Transverse colon (tissue), 4 donors: ENCODE measurements at regions not wholly inside any gene's neighbourhood (a gene's known extent, or its start where the extent isn't known, plus 50 kb on each side); places are given as distances from the start of the nearest gene placed in this dataset.

Experiments
- DNase-seq: peaks from one replicate; pipeline ENCODE4 v3.0.0-alpha.2; 2019
- H3K27ac ChIP-seq, 4 donors: fragments of 200-600 bp; sonication (generic); 2 replicates each; pipeline ENCODE4 v1.5.1; 2016 to 2018; ENCODE audit warnings: inconsistent platforms in 4 of 4
- H3K27me3 ChIP-seq: fragments of 200-600 bp; sonication (generic); 2 replicates; pipeline ENCODE4 v1.5.1; 2017; ENCODE audit warnings: inconsistent platforms
- H3K36me3 ChIP-seq, 4 donors: fragments of 200-600 bp; sonication (generic); 2 replicates each; pipeline ENCODE4 v1.5.1; 2017 to 2019; ENCODE audit warnings: inconsistent platforms in 4 of 4
- H3K4me1 ChIP-seq, 4 donors: fragments of 200-600 bp; sonication (generic); 2 replicates each; pipeline ENCODE4 v1.5.1; 2017 to 2020; ENCODE audit warnings: inconsistent platforms in 4 of 4
- H3K4me3 ChIP-seq, 4 donors: fragments of 200-600 bp; sonication (generic); 1 replicate in 1 of 4; 2 replicates in 3 of 4; pipeline versions ENCODE4 v1.5.1 to v1.6.1; 2017 to 2019; ENCODE audit warnings: inconsistent platforms in 4 of 4
- H3K9me3 ChIP-seq, 2 donors: fragments of 200-600 bp; sonication (generic); 2 replicates each; pipeline ENCODE4 v1.5.1; 2017 to 2019; ENCODE audit warnings: inconsistent platforms in 2 of 2
- CTCF ChIP-seq, 5 experiments: fragments of 200-600 bp in 3 of 5; fragments of 450-650 bp in 2 of 5; sonication (generic) in 3 of 5; IDR thresholded peaks; 1 replicate in 2 of 5; 2 replicates in 3 of 5; pipeline ENCODE4 v1.5.1; 2016 to 2017; ENCODE audit warnings: antibody characterized with exemption in 5 of 5, inconsistent platforms in 3 of 5, mild to moderate bottlenecking in 2 of 5, moderate library complexity in 1 of 5
- EP300 ChIP-seq: sonication (generic); formaldehyde crosslinking; IDR thresholded peaks from one replicate; pipeline ENCODE4 v1.6.1; 2017; ENCODE audit warnings: antibody characterized with exemption, low read depth
- POLR2A ChIP-seq: fragments of 450-650 bp; IDR thresholded peaks from one replicate; pipeline ENCODE4 v1.6.1; 2016; ENCODE audit warnings: antibody characterized with exemption, mild to moderate bottlenecking, moderate library complexity
- POLR2AphosphoS5 ChIP-seq, 3 donors: sonication (generic); formaldehyde crosslinking; IDR thresholded peaks; one replicate each; pipeline ENCODE4 v1.6.1; 2016; ENCODE audit warnings: antibody characterized with exemption in 3 of 3
- whole genome bisulfite sequencing, 2 donors: methylation state at CpG; one replicate each; pipeline ENCODE4 v1.1.5; 2018; ENCODE audit warnings: low coverage in 1 of 2; 5-methylcytosine and 5-hydroxymethylcytosine counted together
- in situ Hi-C, 4 donors: fragments of 200-750 bp; cut with MboI; loops; one replicate each; pipeline versions ENCODE4 v1.15.0 to v1.15.1; 2017; ENCODE audit warnings: low sequenced_read_pairs in 3 of 4, low pct_ligation_motif_present in 1 of 4, low pct_unique_long_range_greater_than_20kb in 1 of 4
- intact Hi-C: fragments of 100-400 bp; cut with DNase I; formaldehyde crosslinking; loops from one replicate; pipeline ENCODE4 v1.15.1; 2023; ENCODE audit warnings: low total_unique reads

GRCh38 chr20:40913224-40914185 lies 115.1 kb upstream of the TOP1 start:
- TF ChIP-seq EP300 (no peak), POLR2AphosphoS5 (IDR thresholded peaks at IDR 0.05) (no peak), CTCF (IDR thresholded peaks at IDR 0.05) (no peak), POLR2A (no peak)
- WGBS, 2 donors, result 91 to 97% methylated on average over 6 to 34 of the region's 34 CpGs
- in situ Hi-C loops, result no loop called here
- no peak overlapping the region for H3K4me3 ChIP-seq
- no peaks in the 10 kb centered on the region for H3K27me3 ChIP-seq
- intact Hi-C loops, result no loop called here
- H3K4me1 ChIP-seq, result no peaks in the 10 kb centered on the region
- H3K36me3 ChIP-seq, result no peaks in the 10 kb centered on the region
- H3K9me3 ChIP-seq, result no peaks in the 10 kb centered on the region
- H3K27ac ChIP-seq, result no peak overlapping the region
- DNase-seq, result no peak

- no peaks in the 10 kb centered on the region for H3K9me3 ChIP-seq
- TF ChIP-seq POLR2AphosphoS5 (IDR thresholded peaks at IDR 0.05), result no peak
- no peak for TF ChIP-seq POLR2A
- no peak for TF ChIP-seq EP300
- no peak for TF ChIP-seq CTCF (IDR thresholded peaks at IDR 0.05)
- no peaks in the 10 kb centered on the region for H3K36me3 ChIP-seq
- no peak for DNase-seq
- no peaks in the 10 kb centered on the region for H3K27me3 ChIP-seq
- H3K4me1 ChIP-seq, result no peaks in the 10 kb centered on the region
- in situ Hi-C loops, result no loop called here
- intact Hi-C loops, result no loop called here
- H3K4me3 ChIP-seq, result no peak overlapping the region
- 86 to 87% methylated on average over 3 of the region's 3 CpGs for WGBS, 2 donors
- H3K27ac ChIP-seq, result no peak overlapping the region
Observed at GRCh38 chr20:40915756-40916155, 112.9 kb upstream of the TOP1 start.

DNA sequence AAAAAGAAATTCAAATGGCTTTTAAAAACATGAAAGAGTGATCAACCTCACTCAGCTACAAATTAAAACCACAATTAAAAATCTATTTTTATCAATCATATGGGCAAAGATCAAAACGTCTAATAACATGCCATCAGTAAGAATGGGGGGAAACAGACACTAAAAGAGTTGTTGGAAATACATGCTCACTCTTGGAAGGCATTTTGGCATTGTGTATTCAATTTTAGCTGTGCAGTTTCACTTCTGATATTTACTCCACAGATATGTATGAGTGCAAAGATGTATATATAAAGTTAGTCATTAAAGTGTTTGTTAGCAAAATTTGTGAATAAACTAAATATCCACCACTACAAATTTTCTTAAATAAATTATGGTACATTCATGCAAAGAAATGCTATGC lies 112.3 kb upstream of the TOP1 start:
- Histone ChIP-seq H3K4me1 (no peaks in the 10 kb centered on the region), H3K27me3 (no peaks in the 10 kb centered on the region), H3K4me3 (no peak overlapping the region), H3K36me3 (no peaks in the 10 kb centered on the region), H3K27ac (no peak overlapping the region), H3K9me3 (no peaks in the 10 kb centered on the region)
- DNase-seq, result no peak
- in situ Hi-C loops, result no loop called here
- 18 to 46% methylated on average over 1 of the region's 1 CpG for WGBS, 2 donors
- intact Hi-C loops, result no loop called here
- TF ChIP-seq CTCF (IDR thresholded peaks at IDR 0.05) (no peak), EP300 (no peak), POLR2A (no peak), POLR2AphosphoS5 (IDR thresholded peaks at IDR 0.05) (no peak)

GRCh38 chr20:40920291-40920690 lies 108.3 kb upstream of the TOP1 start:
- no peaks in the 10 kb centered on the region for H3K27me3 ChIP-seq
- in situ Hi-C loops (no loop called here), intact Hi-C loops (loop anchor here (5.0 kb wide), 1 partner anchor 183 kb away; no protein-coding TSS in a partner anchor)
- H3K4me3 ChIP-seq, result no peak overlapping the region
- no peaks in the 10 kb centered on the region for H3K9me3 ChIP-seq
- TF ChIP-seq EP300 (no peak), CTCF (IDR thresholded peaks at IDR 0.05) (no peak), POLR2A (no peak), POLR2AphosphoS5 (IDR thresholded peaks at IDR 0.05) (no peak)
- WGBS, 2 donors, result 66 to 80% methylated on average over 1 to 2 of the region's 2 CpGs
- H3K27ac ChIP-seq, result no peak overlapping the region
- no peaks in the 10 kb centered on the region for H3K4me1 ChIP-seq
- DNase-seq, result no peak
- H3K36me3 ChIP-seq, result no peaks in the 10 kb centered on the region
